Mesothelial cell of epicardium (in vitro differentiated cells): ENCODE measurements at regions not wholly inside any gene's neighbourhood (a gene's known extent, or its start where the extent isn't known, plus 50 kb on each side); places are given as distances from the start of the nearest gene placed in this dataset.

Experiments
- DNase-seq, 2 experiments: peaks; one replicate each; pipeline ENCODE4 v3.0.0; 2021; ENCODE audit warnings: low spot score in 2 of 2; ENCODE audit not compliant: unreplicated experiment in 2 of 2
- H3K27ac Mint-ChIP-seq: 2 replicates; pipeline ENCODE4 v1.8.0; 2021; ENCODE audit warnings: mixed read lengths
- H3K27me3 Mint-ChIP-seq: 2 replicates; pipeline ENCODE4 v1.8.0; 2021; ENCODE audit warnings: low read depth, mixed read lengths
- H3K36me3 Mint-ChIP-seq: 2 replicates; pipeline ENCODE4 v1.8.0; 2021; ENCODE audit warnings: mixed read lengths
- H3K4me1 Mint-ChIP-seq: 2 replicates; pipeline ENCODE4 v1.8.0; 2021; ENCODE audit warnings: mixed read lengths
- H3K4me3 Mint-ChIP-seq: 2 replicates; pipeline ENCODE4 v1.8.0; 2021; ENCODE audit warnings: mild to moderate bottlenecking, moderate library complexity, mixed read lengths
- H3K9me3 Mint-ChIP-seq: 2 replicates; pipeline ENCODE4 v1.8.0; 2021; ENCODE audit warnings: mixed read lengths
- TF ChIP-seq, protein P1 (sequence below): fragments of 200-600 bp; sonication (generic); IDR thresholded peaks from one replicate; pipeline ENCODE4 v1.5.0; 2021; ENCODE audit warnings: antibody characterized with exemption; ENCODE audit not compliant: unreplicated experiment

DNA sequence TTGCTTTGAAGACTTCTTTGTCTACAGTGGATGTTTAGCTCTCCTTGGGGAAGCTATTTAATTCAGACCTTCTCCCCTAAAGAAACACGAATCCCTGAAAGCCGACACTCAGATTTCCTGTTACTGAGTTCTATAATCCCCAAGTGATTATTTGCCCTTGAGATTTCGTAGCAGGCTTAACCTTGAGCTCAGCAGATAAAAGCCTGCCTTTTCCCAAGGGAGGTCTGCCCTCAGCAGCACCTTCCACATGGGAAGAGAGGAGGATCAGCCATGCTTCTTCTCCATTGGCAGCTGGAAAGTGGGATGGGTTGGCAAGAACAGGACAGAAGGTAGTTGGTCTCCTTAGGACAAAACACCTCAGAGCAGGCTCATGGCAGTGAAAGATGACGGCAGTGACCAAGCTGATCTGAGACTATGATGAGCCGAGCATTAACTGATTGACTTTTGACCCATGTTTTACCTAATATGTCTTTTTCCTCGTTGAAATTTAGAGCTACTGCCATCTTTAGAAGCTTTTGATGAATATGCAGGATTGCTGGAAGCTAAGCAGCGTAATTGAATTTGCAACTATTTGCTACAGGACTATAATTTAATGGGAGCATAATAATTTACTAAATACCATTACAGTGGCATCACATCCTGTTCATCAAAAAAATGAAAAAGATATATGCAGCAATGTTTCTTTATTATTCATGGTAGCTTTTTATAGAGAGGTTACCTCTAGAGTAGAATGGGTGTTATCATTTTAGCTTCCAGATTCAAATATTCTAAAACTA lies 511.1 kb upstream of the ID2 start:
- Mint-ChIP-seq H3K27me3 (no peaks in the 10 kb centered on the region), H3K27ac (no peak overlapping the region), H3K4me3 (no peak overlapping the region), H3K9me3 (peaks cover 11% of the 10 kb centered on the region), H3K4me1 (peaks cover 23% of the 10 kb centered on the region), H3K36me3 (no peaks in the 10 kb centered on the region)
- TF ChIP-seq, protein P1, sequence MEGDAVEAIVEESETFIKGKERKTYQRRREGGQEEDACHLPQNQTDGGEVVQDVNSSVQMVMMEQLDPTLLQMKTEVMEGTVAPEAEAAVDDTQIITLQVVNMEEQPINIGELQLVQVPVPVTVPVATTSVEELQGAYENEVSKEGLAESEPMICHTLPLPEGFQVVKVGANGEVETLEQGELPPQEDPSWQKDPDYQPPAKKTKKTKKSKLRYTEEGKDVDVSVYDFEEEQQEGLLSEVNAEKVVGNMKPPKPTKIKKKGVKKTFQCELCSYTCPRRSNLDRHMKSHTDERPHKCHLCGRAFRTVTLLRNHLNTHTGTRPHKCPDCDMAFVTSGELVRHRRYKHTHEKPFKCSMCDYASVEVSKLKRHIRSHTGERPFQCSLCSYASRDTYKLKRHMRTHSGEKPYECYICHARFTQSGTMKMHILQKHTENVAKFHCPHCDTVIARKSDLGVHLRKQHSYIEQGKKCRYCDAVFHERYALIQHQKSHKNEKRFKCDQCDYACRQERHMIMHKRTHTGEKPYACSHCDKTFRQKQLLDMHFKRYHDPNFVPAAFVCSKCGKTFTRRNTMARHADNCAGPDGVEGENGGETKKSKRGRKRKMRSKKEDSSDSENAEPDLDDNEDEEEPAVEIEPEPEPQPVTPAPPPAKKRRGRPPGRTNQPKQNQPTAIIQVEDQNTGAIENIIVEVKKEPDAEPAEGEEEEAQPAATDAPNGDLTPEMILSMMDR: no peak
- no peak for DNase-seq

DNA sequence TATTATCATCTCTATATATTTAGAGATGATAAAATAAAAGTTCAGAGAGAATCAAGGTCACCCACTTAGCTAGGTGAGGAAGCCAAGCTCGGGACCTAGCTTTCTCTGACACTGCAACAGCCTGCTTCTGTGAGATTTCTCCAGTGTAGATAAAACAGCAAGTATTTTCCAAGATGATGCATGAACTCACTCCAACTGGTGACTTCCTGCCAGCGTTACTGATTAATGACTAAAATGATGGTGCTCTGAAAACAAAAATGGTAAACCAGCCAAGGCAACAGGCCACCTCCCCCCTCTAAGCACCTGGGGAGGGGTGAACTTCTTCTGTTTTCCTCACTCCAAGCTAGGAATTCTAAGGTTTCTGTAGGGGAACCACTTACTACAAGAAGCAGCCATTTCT lies 510.2 kb upstream of the ID2 start:
- Mint-ChIP-seq H3K27me3 (no peaks in the 10 kb centered on the region), H3K27ac (no peak overlapping the region), H3K9me3 (peaks cover 15% of the 10 kb centered on the region), H3K4me1 (peaks cover 23% of the 10 kb centered on the region), H3K4me3 (no peak overlapping the region), H3K36me3 (no peaks in the 10 kb centered on the region)
- TF ChIP-seq, protein P1: no peak
- DNase-seq: no peak

DNA sequence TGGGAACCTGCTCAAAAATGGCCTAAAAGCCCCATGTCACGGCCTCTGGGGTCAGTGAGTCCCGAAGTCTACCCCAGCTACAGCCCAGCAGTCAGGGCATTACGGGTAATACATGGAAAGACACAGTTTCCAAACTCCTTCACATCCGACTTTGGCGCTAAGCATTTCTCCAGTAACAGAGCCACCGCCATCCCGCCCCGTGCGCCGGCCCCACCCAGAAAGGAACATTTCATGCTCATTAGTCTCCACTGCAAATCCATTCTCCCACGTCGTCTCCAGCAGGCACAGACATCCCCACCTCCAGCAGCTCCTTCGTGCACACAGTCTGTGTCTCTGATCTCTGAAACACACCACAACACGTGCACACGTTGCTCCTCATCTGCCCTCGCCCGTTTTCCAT lies 509.2 kb upstream of the ID2 start:
- Mint-ChIP-seq H3K4me1 (peaks cover 23% of the 10 kb centered on the region), H3K27me3 (no peaks in the 10 kb centered on the region), H3K27ac (no peak overlapping the region), H3K36me3 (no peaks in the 10 kb centered on the region), H3K4me3 (no peak overlapping the region), H3K9me3 (peaks cover 15% of the 10 kb centered on the region)
- TF ChIP-seq, protein P1: no peak
- DNase-seq: no peak

DNA sequence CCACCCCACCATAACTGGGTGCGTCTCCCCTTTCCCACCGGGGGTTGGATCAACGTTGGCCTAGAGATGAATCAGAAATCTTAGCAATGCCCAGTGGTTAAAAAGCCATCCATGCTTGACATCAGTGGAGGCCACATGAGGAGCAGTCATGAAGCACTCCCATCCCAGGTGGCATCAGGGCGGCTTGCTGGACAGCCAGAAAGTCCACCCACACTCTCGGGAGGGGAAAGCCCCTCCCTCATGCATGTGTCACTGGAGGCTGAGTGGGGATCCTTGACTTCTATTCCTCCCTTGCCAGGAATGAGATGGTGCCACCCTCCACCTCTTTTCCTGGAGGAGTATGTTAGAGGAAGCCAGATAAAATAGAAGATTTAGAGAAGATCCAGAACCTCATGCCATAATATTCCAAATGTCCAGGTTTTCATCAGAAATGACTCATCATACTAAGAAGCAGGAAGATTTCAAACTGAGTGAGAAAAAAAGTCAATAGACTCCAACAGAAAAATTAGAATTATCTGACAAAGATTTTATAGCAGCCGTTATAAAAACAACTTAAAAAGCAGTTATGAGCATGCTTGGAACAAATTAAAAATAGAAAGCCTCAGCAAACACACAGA lies 507.1 kb upstream of the ID2 start:
- Mint-ChIP-seq H3K27ac (no peak overlapping the region), H3K4me1 (peaks cover 22% of the 10 kb centered on the region), H3K27me3 (no peaks in the 10 kb centered on the region), H3K36me3 (no peaks in the 10 kb centered on the region), H3K9me3 (peaks cover 18% of the 10 kb centered on the region), H3K4me3 (no peak overlapping the region)
- no peak for DNase-seq
- TF ChIP-seq, protein P1: no peak

DNA sequence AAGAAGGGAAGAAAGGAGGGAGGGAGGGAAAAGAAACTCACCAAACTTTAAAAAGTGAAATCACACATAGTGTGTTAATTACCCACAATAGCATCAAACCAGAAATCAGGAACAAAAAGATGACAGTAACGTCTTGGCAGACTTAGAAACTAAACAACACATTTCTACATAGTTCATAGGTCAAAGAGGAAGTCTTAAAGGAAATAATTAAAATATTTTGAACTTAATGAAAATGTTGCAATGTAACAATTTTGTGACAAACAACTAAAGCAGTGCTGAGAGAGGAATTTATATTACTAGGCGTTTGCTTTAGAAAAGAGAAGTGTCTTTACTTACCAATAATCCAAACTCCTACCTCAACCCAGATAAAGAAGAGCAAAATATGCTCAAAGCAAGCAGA lies 505.0 kb upstream of the ID2 start:
- H3K9me3 Mint-ChIP-seq: peaks cover 33% of the 10 kb centered on the region

More for the DNA sequence above, 505.0 kb upstream of the ID2 start:
- Mint-ChIP-seq H3K36me3 (no peaks in the 10 kb centered on the region), H3K4me1 (peaks cover 6% of the 10 kb centered on the region), H3K27me3 (no peaks in the 10 kb centered on the region), H3K4me3 (no peak overlapping the region), H3K27ac (no peak overlapping the region)
- TF ChIP-seq, protein P1: no peak
- no peak for DNase-seq
